ENCODE measurements at regions not wholly inside any gene's neighbourhood (a gene's known extent, or its start where the extent isn't known, plus 50 kb on each side); places are given as distances from the start of the nearest gene placed in this dataset.
A peak's percentile ranks its signal among the peaks of the same experiment; 100 is the strongest.
"Not testable (repeated sequence)": the region's sequence is repeated elsewhere in the genome, so short reads cannot be mapped to it uniquely, and the experiment has no call there.

- no peak for DNase-seq
Measured at GRCh38 chr14:97773598-97773997, 976.4 kb downstream of the VRK1 start.

- no peak for DNase-seq
Measured at GRCh38 chr14:97776890-97777558, 979.8 kb downstream of the VRK1 start.

DNA sequence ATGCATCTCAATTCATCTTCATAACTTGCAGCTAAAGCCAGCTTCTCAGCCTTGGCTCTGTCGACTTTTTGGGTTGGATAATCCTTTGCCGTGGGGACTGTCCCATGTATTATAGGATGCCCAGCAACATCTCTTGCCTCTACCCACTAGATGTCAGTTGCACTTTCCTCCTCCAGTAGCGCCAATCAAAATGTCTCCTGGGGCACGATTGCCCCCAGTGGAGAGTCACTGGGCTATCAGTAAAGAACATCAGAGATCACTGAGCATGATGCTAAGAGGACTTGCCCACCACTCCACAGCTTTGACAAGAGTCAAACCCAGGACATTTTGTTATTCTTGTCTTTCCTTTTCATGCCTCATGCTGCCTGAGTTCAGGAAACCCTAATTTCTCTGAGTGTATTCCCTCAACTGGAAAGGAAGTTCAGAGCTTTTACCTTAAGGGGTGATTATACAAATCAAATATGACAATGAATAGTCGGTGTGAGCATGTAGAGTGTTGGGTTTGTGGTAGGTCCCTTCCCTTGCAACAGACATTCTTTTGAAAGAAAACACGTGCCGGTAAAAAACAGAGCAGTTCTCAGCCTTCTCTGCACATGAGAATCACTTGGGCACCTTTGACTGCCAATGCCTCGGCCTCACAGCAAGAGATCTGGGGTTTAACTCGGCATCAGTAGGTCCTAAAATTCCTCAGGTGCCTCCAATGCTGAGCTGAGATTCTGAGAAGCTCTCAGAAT is 980.6 kb downstream of the VRK1 start:
- DNase-seq: peak; percentile 11

- DNase-seq: no peak
Measured at GRCh38 chr14:97779140-97779539, 982.0 kb downstream of the VRK1 start.

GRCh38 chr14:97780804-97781203 is 983.6 kb downstream of the VRK1 start:
- DNase-seq: no peak

- no peak for DNase-seq
Measured at GRCh38 chr14:97781961-97782360, 984.8 kb downstream of the VRK1 start.

GRCh38 chr14:97782871-97783414 is 985.8 kb downstream of the VRK1 start:
- no peak for DNase-seq

DNA sequence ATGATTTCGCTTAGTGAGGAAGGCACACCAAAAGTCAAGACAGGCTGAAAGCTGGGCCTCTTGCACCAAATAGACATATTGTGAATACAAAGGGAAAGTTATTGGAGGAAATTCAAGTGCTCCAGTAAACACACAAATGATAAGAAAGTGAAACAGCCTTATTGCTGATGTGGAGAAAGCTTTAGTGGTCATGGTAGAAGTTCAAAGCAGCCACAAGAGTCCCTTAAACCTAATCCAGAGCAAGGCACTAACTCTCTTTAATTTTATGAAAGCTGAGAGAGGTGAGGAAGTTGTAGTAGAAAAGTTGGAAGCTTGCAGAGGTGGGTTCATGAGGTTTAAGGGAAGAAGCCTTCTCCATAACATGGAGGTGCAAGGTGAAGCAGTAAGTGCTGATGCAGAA is 988.3 kb downstream of the VRK1 start:
- DNase-seq: no peak

GRCh38 chr14:97788364-97788763 is 991.2 kb downstream of the VRK1 start:
- DNase-seq: no peak

DNA sequence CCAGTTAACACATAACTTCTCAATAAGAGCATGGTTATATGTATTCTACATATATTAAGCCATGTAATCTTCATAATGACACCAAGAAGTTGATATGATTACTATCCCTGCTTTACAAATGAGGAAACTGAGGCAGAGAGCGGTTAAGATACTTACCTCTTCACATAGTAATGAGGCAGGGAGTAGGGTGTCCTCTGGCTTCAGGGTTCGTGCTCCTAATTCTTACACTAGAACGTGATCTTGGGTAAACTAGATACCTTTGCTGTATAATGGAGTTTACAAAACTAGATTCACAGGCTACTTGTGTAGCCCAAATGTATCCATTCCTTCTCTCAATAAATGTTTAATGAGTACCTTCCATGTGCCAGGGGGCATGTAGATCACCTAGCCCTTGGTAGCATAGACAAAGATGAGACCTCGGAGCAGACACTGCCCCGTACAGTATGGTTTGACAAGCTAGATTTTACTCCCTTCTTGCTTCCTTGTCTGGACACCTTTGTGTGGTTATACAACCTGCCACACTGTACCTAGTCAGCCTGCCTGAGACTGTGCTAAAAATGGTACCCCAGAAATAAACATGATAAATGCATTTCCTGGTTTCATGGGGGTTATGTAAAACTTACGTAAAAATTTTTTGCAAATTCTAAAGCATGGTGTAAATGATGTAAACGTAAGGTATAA is 991.8 kb downstream of the VRK1 start:
- no peak for DNase-seq

DNA sequence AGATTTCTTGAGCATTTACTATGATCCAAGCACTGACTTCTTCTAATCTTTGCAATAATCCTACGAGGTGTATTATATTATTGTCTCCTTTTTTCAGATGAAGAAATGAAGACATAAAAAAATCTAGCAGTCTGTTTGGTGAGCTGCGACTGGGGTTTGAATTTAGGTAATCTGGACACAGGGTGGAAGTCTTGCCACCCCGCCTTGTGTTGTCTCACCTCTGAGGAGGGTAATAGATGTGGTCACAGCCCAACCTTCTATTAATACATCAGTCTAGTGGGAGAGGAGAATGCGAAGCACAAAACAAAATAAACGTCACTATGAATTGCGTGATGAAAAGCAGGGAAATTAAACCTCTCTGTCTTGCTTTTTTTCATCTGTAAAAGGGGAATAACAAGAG is 993.9 kb downstream of the VRK1 start:
- no peak for DNase-seq

DNA sequence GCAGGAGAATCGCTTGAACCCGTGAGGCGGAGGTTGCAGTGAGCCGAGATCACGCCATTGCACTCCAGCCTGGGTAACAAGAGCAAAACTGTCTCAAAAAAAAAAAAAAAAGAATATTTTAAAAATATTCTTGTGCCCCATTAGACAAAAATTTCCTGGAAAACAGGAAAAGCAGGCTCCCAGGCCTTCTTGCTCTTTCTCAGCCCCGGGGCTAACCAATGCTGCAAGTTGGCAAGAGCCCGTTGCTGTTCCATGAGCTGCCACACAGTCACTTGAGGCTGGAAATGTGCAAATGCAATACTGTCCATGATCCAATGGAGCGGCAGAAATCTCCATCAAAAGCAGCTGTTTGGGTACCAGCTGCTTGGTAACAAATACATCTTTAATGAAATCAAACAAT is 994.7 kb downstream of the VRK1 start:
- DNase-seq: no peak

- DNase-seq: no peak
Measured at GRCh38 chr14:97796511-97796910, 999.3 kb downstream of the VRK1 start.

DNA sequence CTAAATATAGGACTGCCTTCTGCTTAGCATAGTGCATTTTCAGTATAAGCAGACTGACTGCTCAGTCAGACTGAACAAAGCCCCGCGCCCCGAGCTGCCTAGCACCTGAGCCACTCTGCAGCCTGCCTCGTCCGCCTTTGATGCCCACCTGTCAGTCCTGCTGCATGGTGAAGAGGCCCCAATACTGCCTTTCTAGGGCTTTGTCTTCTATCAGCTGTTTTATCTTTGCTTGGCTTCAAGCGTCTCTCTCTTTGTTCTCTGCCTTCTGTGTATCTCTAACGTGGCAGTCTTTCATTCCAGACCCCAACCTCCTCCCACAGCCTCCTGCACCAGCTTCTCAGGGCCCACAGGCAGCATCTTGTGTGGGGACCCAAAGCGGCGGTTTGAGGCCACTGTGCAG is 1001.0 kb downstream of the VRK1 start:
- no peak for DNase-seq

DNA sequence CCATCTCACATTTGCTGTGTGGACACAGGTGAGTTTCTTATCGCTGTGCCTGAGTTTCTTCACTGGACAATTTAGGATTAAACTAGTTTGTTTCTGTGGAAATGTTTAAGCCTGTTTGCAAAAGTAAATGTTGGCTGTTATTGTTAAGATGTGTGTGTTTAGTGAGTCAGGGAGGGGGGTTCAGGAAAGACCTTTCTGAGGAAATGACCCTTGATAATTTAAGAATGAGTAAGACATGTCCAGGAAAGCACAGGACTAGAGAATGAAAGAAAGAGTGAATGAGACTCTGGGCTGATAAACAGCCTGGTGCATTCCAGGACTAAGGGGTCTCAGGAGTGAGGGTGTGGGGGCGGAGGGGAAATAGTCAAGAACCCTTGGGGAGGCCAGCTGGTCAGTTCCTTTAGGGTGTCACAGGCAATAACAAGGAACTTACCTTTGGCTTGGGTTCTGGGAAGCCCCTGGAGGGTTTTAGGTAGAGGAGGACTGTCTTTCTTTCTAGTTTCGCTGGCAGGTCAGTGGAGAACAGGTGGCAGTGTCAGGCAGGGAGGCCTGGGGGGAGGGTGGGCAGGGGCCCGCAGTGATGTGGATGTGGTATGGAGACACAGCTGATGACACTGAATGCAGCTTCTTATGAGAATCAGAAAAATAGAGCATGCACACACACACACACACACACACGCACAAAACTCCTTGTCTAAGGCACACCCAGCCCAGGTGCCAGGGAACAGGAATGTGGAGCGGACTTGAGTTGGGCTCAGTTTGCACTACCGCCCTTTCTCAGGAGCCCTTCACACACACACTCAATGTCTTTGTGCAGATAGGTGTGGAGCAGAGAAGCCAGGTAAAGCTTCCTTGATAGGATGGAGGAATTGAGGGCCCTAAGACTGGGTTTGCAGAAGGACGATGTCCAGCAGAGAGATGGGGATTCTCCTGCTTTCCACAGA is 1005.5 kb downstream of the VRK1 start:
- no peak for DNase-seq

GRCh38 chr14:97804056-97804455 is 1006.9 kb downstream of the VRK1 start:
- DNase-seq: no peak

- DNase-seq: no peak
Measured at GRCh38 chr14:97806891-97807290, 1009.7 kb downstream of the VRK1 start.

- not testable (repeated sequence) for DNase-seq
Measured at GRCh38 chr14:97808541-97808940, 1011.4 kb downstream of the VRK1 start.

DNA sequence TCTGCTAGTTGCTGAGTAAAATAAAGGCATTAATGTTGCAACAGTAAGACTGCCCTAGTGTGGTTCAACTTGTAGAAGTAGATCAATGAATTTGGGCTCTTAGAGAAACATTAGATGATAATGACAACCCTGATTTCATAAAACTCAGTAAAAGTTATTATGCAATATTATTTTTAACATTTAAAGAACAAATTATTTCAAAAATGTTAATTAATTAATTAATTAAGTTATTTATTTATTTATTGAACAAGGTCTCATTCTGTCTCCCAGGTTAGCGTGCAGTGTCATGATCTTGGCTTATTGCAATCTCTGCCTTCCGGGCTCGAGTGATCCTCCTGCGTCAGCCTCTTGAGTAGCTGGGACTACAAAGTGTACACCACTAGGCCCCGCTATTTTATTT is 1016.4 kb downstream of the VRK1 start:
- no peak for DNase-seq

DNA sequence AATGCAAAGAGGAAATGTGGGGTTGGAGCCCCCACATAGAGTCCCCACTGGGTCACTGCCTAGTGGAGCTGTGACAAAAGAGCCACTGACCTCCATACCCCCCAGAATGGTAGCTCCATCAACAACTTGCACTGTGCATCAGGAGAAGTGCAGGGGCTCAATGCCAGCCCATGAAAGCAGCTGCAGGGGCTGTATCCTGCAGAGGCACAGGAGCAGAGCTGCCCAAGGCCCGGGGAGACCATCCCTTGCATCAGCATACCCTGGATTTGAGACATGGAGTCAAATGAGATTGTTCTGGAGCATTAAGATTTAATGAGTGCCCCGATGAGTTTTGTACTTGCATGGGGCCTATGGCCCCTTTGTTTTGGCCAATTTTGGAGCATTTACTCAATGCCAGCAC is 1023.6 kb downstream of the VRK1 start:
- no peak for DNase-seq

- DNase-seq: no peak
Measured at GRCh38 chr14:97824218-97824617, 1027.0 kb downstream of the VRK1 start.

- DNase-seq: no peak
Measured at GRCh38 chr14:97827746-97828145, 1030.6 kb downstream of the VRK1 start.

DNA sequence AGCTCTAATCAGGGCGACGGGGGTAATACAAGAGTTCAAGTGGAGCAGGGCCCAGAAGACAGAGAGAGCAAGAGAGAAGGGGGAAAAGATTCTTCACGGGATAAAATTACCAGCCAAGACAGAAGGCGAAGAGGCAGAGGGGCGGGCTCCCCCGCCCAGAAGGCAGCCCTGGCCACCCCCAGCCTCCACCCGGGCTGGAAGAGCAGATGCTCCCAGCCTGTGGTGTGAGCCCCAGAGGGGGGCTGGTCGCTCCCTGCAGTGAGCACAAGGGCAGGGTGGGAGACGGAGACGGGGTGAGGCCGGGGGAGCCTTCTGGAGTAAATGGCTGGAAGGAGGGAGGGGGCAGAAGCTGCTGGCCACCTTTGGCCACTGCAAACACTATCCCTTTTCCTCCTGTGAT is 1035.6 kb downstream of the VRK1 start:
- no peak for DNase-seq
